ENCODE measurements at regions not wholly inside any gene's neighbourhood (a gene's known extent, or its start where the extent isn't known, plus 50 kb on each side); places are given as distances from the start of the nearest gene placed in this dataset.

DNA sequence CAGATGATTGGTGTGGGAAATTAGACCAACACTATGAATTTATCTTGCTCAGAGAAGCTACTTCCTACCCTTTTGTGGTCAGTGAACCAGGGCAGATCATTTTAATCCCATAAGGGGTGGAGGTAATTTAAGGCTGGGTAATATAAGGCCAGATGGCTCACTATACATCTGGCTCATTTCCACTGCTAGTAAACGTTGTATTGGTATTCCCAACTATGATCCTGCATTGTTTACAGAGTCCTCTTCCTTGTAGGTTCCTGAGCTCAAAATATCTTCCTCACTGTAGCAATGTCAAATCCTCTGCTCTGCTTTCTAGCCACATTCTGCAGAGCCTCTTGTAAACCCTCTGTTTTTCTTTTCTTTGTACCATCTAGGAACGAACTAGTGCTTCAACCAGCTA lies 93.0 kb upstream of the MGAT4C start:
- no peak for TF ChIP-seq CTCF (IDR thresholded peaks at IDR 0.05)
- no peak for TF ChIP-seq POLR2A (IDR thresholded peaks at IDR 0.05)
